SK-N-SH (cell line): ENCODE measurements at regions not wholly inside any gene's neighbourhood (a gene's known extent, or its start where the extent isn't known, plus 50 kb on each side); places are given as distances from the start of the nearest gene placed in this dataset.

ENCODE experiments used
- CTCF ChIA-PET: fragments of 300-600, 350-600 bp; formaldehyde crosslinking; extraction: SDS; loops from one replicate; lab custom pipeline; 2021; lab: Yijun Ruan, JAX
- POLR2A ChIA-PET: fragments of 350-600 bp; sonication (Branson Sonifier 250); formaldehyde crosslinking; extraction: SDS; loops from one replicate; lab custom pipeline; 2020; ENCODE audit warnings: antibody characterized with exemption, inconsistent platforms; lab: Yijun Ruan, JAX
- DNase-seq: peaks from one replicate; pipeline ENCODE4 v3.0.0; 2012
- H2AFZ ChIP-seq: fragments of 200-600 bp; sonication (generic); 2 replicates; pipeline ENCODE4 v1.8.1; 2016; ENCODE audit warnings: antibody characterized with exemption, mild to moderate bottlenecking, low read depth
- H3F3A ChIP-seq: fragments of 200-600 bp; sonication (generic); replicated peaks from 2 replicates; pipeline ENCODE3; 2016; ENCODE audit warnings: antibody characterized with exemption, mild to moderate bottlenecking; ENCODE audit not compliant: insufficient read depth
- H3K27ac ChIP-seq, 2 experiments: fragments of 200-500 bp in 1 of 2; fragments of 200-600 bp in 1 of 2; sonication (Bioruptor generic) in 1 of 2; sonication (generic), shearing (Covaris generic) in 1 of 2; 2 replicates each; pipeline versions ENCODE4 v1.5.1 to v1.6.1; 2014 to 2016; ENCODE audit warnings: low read depth in 2 of 2, inconsistent platforms in 1 of 2, low read length in 1 of 2, mild to moderate bottlenecking in 1 of 2, mixed read lengths in 1 of 2
- H3K27me3 ChIP-seq: fragments of 200-600 bp; sonication (generic), shearing (Covaris generic); 2 replicates; pipeline ENCODE4 v1.6.1; 2016; ENCODE audit warnings: mixed run types; ENCODE audit not compliant: insufficient read depth
- H3K36me3 ChIP-seq, 2 experiments: fragments of 200-500 bp in 1 of 2; fragments of 200-600 bp in 1 of 2; sonication (Bioruptor generic) in 1 of 2; sonication (generic) in 1 of 2; replicated peaks in 1 of 2; 2 replicates each; pipeline versions ENCODE3 to v1.5.1; 2014 to 2016; ENCODE audit warnings: low read length in 1 of 2, mild to moderate bottlenecking in 1 of 2; ENCODE audit not compliant: insufficient read depth in 2 of 2, control insufficient read depth in 1 of 2
- H3K4me1 ChIP-seq, 2 experiments: fragments of 200-500 bp in 1 of 2; fragments of 200-600 bp in 1 of 2; sonication (Bioruptor generic) in 1 of 2; sonication (generic), shearing (Covaris generic) in 1 of 2; 2 replicates each; pipeline versions ENCODE4 v1.5.1 to v1.6.1; 2014 to 2016; ENCODE audit warnings: low read depth in 1 of 2, low read length in 1 of 2, mixed run types in 1 of 2; ENCODE audit not compliant: insufficient read depth in 2 of 2, control insufficient read depth in 1 of 2
- H3K4me2 ChIP-seq: fragments of 200-600 bp; sonication (generic), shearing (Covaris generic); 2 replicates; pipeline ENCODE4 v1.6.1; 2017; ENCODE audit warnings: mixed run types
- H3K4me3 ChIP-seq, 2 experiments: fragments of 200-500 bp in 1 of 2; fragments of 200-600 bp in 1 of 2; sonication (Bioruptor generic) in 1 of 2; sonication (generic), shearing (Covaris generic) in 1 of 2; 2 replicates each; pipeline versions ENCODE4 v1.5.1 to v1.8.1; 2014 to 2016; ENCODE audit warnings: low read depth in 2 of 2, inconsistent platforms in 1 of 2, low read length in 1 of 2, mild to moderate bottlenecking in 1 of 2, mixed read lengths in 1 of 2, moderate library complexity in 1 of 2
- H3K79me2 ChIP-seq: fragments of 200-600 bp; sonication (generic); 2 replicates; pipeline ENCODE4 v1.8.1; 2017; ENCODE audit warnings: mild to moderate bottlenecking; ENCODE audit not compliant: insufficient read depth
- H3K9ac ChIP-seq: fragments of 200-600 bp; sonication (generic); 2 replicates; pipeline ENCODE4 v1.6.1; 2017; ENCODE audit warnings: mixed run types
- H3K9me2 ChIP-seq: fragments of 200-600 bp; sonication (generic); 2 replicates; pipeline ENCODE4 v1.6.1; 2017; ENCODE audit warnings: mixed run types
- H3K9me3 ChIP-seq: fragments of 200-600 bp; sonication (generic); 2 replicates; pipeline ENCODE4 v1.6.1; 2017; ENCODE audit warnings: mixed run types, mild to moderate bottlenecking, moderate library complexity
- H4K20me1 ChIP-seq: fragments of 200-600 bp; sonication (generic); 2 replicates; pipeline ENCODE4 v1.6.1; 2017; ENCODE audit warnings: mild to moderate bottlenecking, mixed run types; ENCODE audit not compliant: insufficient read depth
- CTCF ChIP-seq: fragments of 200-600 bp; sonication (generic); IDR thresholded peaks from 2 replicates; pipeline ENCODE4 v1.6.1; 2017; ENCODE audit warnings: antibody characterized with exemption, mild to moderate bottlenecking, moderate library complexity
- EP300 ChIP-seq, 2 experiments: IDR thresholded peaks; 2 replicates each; pipeline versions ENCODE4 v1.4.0 to v1.6.1; 2012; ENCODE audit warnings: borderline replicate concordance in 1 of 2, low read depth in 1 of 2, low read length in 1 of 2
- FOXJ3 ChIP-seq: sonication (generic); formaldehyde crosslinking; IDR thresholded peaks from 2 replicates; pipeline ENCODE4 v1.5.1; 2020; ENCODE audit warnings: mild to moderate bottlenecking, missing genetic modification reagents
- FOXM1 ChIP-seq: IDR thresholded peaks from 2 replicates; pipeline ENCODE4 v1.4.0; 2012; ENCODE audit warnings: low read depth, mild to moderate bottlenecking
- IRF3 ChIP-seq: fragments of 150-350 bp; IDR thresholded peaks from 2 replicates; pipeline ENCODE4 v1.6.1; 2016; ENCODE audit warnings: mild to moderate bottlenecking, low read depth, low read length
- MXI1 ChIP-seq: IDR thresholded peaks from 2 replicates; pipeline ENCODE4 v1.6.1; 2012; ENCODE audit warnings: mild to moderate bottlenecking, low read depth, low read length, improper control_type of control experiment
- NRF1 ChIP-seq: IDR thresholded peaks from 2 replicates; pipeline ENCODE4 v1.6.1; 2012; ENCODE audit warnings: low read depth, mild to moderate bottlenecking, low read length
- PBX3 ChIP-seq: IDR thresholded peaks from 2 replicates; pipeline ENCODE4; 2012
- RCOR1 ChIP-seq: fragments of 150-350 bp; IDR thresholded peaks from 2 replicates; pipeline ENCODE4 v1.6.1; 2017; ENCODE audit warnings: antibody characterized with exemption, low read length
- REST ChIP-seq: IDR thresholded peaks from 2 replicates; pipeline ENCODE4 v1.6.1; 2012; ENCODE audit warnings: mild to moderate bottlenecking, low read depth, low read length, moderate library complexity
- RXRA ChIP-seq: IDR thresholded peaks from 2 replicates; pipeline ENCODE4 v1.4.0; 2012; ENCODE audit warnings: low read depth, mild to moderate bottlenecking, borderline replicate concordance
- SIN3A ChIP-seq: IDR thresholded peaks from 2 replicates; pipeline ENCODE4 v1.6.1; 2012; ENCODE audit warnings: low read depth, mild to moderate bottlenecking, low read length, moderate library complexity, borderline replicate concordance
- SMC3 ChIP-seq: IDR thresholded peaks from 2 replicates; pipeline ENCODE4 v1.6.1; 2012; ENCODE audit warnings: low read depth, low read length, improper control_type of control experiment
- TCF12 ChIP-seq: IDR thresholded peaks from 2 replicates; pipeline ENCODE4 v1.4.0; 2012
- TEAD4 ChIP-seq: IDR thresholded peaks from 2 replicates; pipeline ENCODE4 v1.4.0; 2012; ENCODE audit warnings: mild to moderate bottlenecking, borderline replicate concordance; ENCODE audit not compliant: insufficient read depth
- USF2 ChIP-seq: fragments of 150-350 bp; IDR thresholded peaks from 2 replicates; pipeline ENCODE4 v1.6.1; 2017; ENCODE audit warnings: antibody characterized with exemption, low read length, low read depth, borderline replicate concordance
- YY1 ChIP-seq: IDR thresholded peaks from 2 replicates; pipeline ENCODE4 v1.4.0; 2012; ENCODE audit warnings: low read depth, mild to moderate bottlenecking
- WGBS: methylation state at CpG from one replicate; pipeline ENCODE4 v1.1.6; 2017; ENCODE audit warnings: low lambda C conversion rate; 5-methylcytosine and 5-hydroxymethylcytosine counted together

GRCh38 chr4:159871141-159871540, 768.3 kb downstream of the RAPGEF2 start:
- Histone ChIP-seq H3K36me3 (no peaks in the 10 kb centered on the region), H3K79me2 (no peaks in the 10 kb centered on the region), H3K9me2 (no peaks in the 10 kb centered on the region), H3K9ac (no peak overlapping the region), H3K27me3 (no peaks in the 10 kb centered on the region), H3K4me3 (no peak overlapping the region), H2AFZ (no peak overlapping the region), H3K9me3 (no peaks in the 10 kb centered on the region), H3K4me1 (no peaks in the 10 kb centered on the region), H3K27ac (no peak overlapping the region), H4K20me1 (no peaks in the 10 kb centered on the region), H3K4me2 (no peak overlapping the region), H3F3A (no peaks in the 10 kb centered on the region)
- ChIA-PET CTCF (no interaction called here), POLR2A (no interaction called here)
- no peak for TF ChIP-seq CTCF
- TF ChIP-seq NRF1, result no peak
- TF ChIP-seq TCF12, result no peak
- no peak for TF ChIP-seq RCOR1
- no peak for TF ChIP-seq YY1
- no peak for TF ChIP-seq REST
- TF ChIP-seq USF2, result no peak
- TF ChIP-seq SIN3A, result no peak
- no peak for TF ChIP-seq FOXM1
- no peak for TF ChIP-seq IRF3
- TF ChIP-seq RXRA, result no peak
- no peak for TF ChIP-seq FOXJ3
- TF ChIP-seq TEAD4, result no peak
- no peak for TF ChIP-seq EP300 (IDR thresholded peaks at IDR 0.05; ENCODE audit: borderline replicate concordance in 1 of 2, low read depth in 1 of 2, low read length in 1 of 2)
- TF ChIP-seq MXI1, result no peak
- no peak for TF ChIP-seq SMC3
- TF ChIP-seq PBX3, result no peak
- DNase-seq, result no peak
- 24% methylated on average over 1 of the region's 1 CpG for WGBS
